Heart right ventricle (tissue), 16 donors: ENCODE measurements at regions not wholly inside any gene's neighbourhood (a gene's known extent, or its start where the extent isn't known, plus 50 kb on each side); places are given as distances from the start of the nearest gene placed in this dataset.
A peak's percentile ranks its signal among the peaks of the same experiment; 100 is the strongest.

Experiments
- ATAC-seq, 8 donors: fragments of 200-7000 bp; cut with Tn5 transposase; one replicate each; pipeline ENCODE4 v1.9.1; 2020; ENCODE audit warnings: mild to moderate bottlenecking in 8 of 8, moderate library complexity in 8 of 8, moderate number of reproducible peaks in 1 of 8
- DNase-seq, 2 donors: peaks; one replicate each; pipeline ENCODE4 v3.0.0-alpha.2; 2020
- H3K27ac ChIP-seq, 10 donors: fragments of 200-600 bp; sonication (generic) in 2 of 10; one replicate each; pipeline versions ENCODE4 v1.5.0 to v1.8.0; 2020 to 2022; ENCODE audit warnings: mild to moderate bottlenecking in 3 of 10
- H3K27me3 ChIP-seq, 7 donors: fragments of 200-600 bp; one replicate each; pipeline ENCODE4 v1.8.0; 2021 to 2022; ENCODE audit warnings: mild to moderate bottlenecking in 2 of 7
- H3K36me3 ChIP-seq, 9 donors: fragments of 200-600 bp; sonication (generic) in 1 of 9; one replicate each; pipeline versions ENCODE4 v1.5.0 to v1.8.0; 2020 to 2022; ENCODE audit warnings: mild to moderate bottlenecking in 2 of 9
- H3K4me1 ChIP-seq, 9 donors: fragments of 200-600 bp; sonication (generic) in 1 of 9; one replicate each; pipeline versions ENCODE4 v1.5.0 to v1.8.0; 2020 to 2022; ENCODE audit warnings: mild to moderate bottlenecking in 4 of 9
- H3K4me3 ChIP-seq, 10 donors: fragments of 200-600 bp; sonication (generic) in 2 of 10; one replicate each; pipeline versions ENCODE4 v1.5.0 to v1.8.0; 2020 to 2022; ENCODE audit warnings: mild to moderate bottlenecking in 7 of 10, moderate library complexity in 2 of 10
- H3K9me3 ChIP-seq, 11 donors: fragments of 200-600 bp in 10 of 11; sonication (generic) in 2 of 11; one replicate each; pipeline versions ENCODE4 v1.5.0 to v1.8.0; 2013 to 2022; ENCODE audit warnings: mild to moderate bottlenecking in 2 of 11, control low read depth in 1 of 11, moderate library complexity in 1 of 11
- CTCF ChIP-seq, 9 donors: fragments of 200-600 bp; sonication (generic) in 2 of 9; IDR thresholded peaks; one replicate each; pipeline versions ENCODE4 v1.5.0 to v1.8.0; 2021 to 2022; ENCODE audit warnings: antibody characterized with exemption in 9 of 9, mild to moderate bottlenecking in 5 of 9, moderate library complexity in 1 of 9
- WGBS, 2 donors: extraction: QIAGEN DNeasy Blood & Tissue Kit; methylation state at CpG; one replicate each; pipeline ENCODE4 v1.1.7; 2013; ENCODE audit warnings: inconsistent platforms in 1 of 2; 5-methylcytosine and 5-hydroxymethylcytosine counted together
- intact Hi-C, 10 donors: fragments of 100-400 bp; cut with DNase I; formaldehyde crosslinking; loops; one replicate each; pipeline versions ENCODE4 v1.11.1 to v1.14.2; 2022
- donor health status: Arrhythmogenic right ventricular cardiomyopathy.
- donor health status: ischemic (EF 13 %, LVEDD 7.1; RV severe dilation, severe dysfunction).
- donor health status: healthy with polysubstance abuse.
- donor health status: DM: no; HTN: yes; CAD: no.
- donor health status: DM: no; HTN: no; CAD: no.
- donor health status: ischemic (EF 25% LVEDD 6.9; RV normal size, moderate dysfunction).
- donor health status: ischemic (EF 25% LVEDD 5.7; RV mildly dilated, moderate dysfunction).
- donor health status: healthy.
- donor health status: DM: yes; HTN: yes; CAD: no.
- donor health status: Ischemic cardiomyopathy.
- donor health status: ischemic (EF 35%, LVEDD 5.7; RV mildly dilated, moderate dysfunction).
- donor health status: nonischemic (EF 11% LVEDD 7.7; RV severe dilation, severe dysfunction).
- donor health status: DM: yes; HTN: yes; CAD: no.
- donor health status: PGD.
- donor health status: ischemic (EF 29% LVEDD 5.4; RV normal size, mild dysfunction).
- donor health status: nonischemic (EF 23%, LVEDD 6.1; RV moderate dilation, normal function).

DNA sequence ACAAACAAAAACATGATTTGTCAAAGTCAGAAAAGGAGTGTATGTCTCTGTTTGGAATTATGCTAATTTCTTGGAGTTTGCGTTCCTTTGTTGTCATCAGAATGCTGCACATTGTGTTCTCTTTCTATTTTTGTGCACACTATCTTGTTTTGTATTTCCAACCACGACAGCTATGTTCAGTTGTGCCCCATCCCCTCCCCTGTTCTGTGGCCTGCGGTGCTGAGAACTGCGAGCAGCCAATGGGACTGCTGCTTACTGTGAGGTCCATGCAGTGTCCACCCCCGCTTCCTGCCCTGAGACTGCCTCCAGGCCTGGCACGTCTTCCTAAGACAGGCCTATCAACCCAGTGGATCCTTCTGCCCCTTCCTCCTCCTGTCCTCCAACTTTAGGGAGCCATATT is 76.8 kb downstream of the PALM2AKAP2 start:
- H3K27ac ChIP-seq = peak overlapping the region; percentile 64 to 92 (median 88)
- 16 to 39% methylated on average over 6 of the region's 6 CpGs for WGBS, 2 donors
- no peak for TF ChIP-seq CTCF (IDR thresholded peaks at IDR 0.05)
- no peaks in the 10 kb centered on the region for H3K27me3 ChIP-seq
- intact Hi-C loops = no loop called here
- no peak overlapping the region for H3K4me3 ChIP-seq
- peak; percentile 94 to 100 (median 98) for ATAC-seq
- peaks cover 7 to 72% (median 46%) of the 10 kb centered on the region in 9 donors for H3K4me1 ChIP-seq
- DNase-seq = peak; percentile 71 to 86
- H3K9me3 ChIP-seq = peaks cover 0 to 3% (median 0%) of the 10 kb centered on the region in 11 donors
- H3K36me3 ChIP-seq = no peaks in the 10 kb centered on the region

- peaks cover 7 to 78% (median 52%) of the 10 kb centered on the region in 9 donors for H3K4me1 ChIP-seq
- ATAC-seq = no peak
- no peak for TF ChIP-seq CTCF (IDR thresholded peaks at IDR 0.05)
Observed at GRCh38 chr9:109857336-109857735, 77.3 kb downstream of the PALM2AKAP2 start.

GRCh38 chr9:109859447-109859846 is 79.4 kb downstream of the PALM2AKAP2 start:
- ATAC-seq (no peak), DNase-seq (no peak)
- intact Hi-C loops = no loop called here
- TF ChIP-seq CTCF (IDR thresholded peaks at IDR 0.05) = peak in 7 of 9 donors; percentile 12 to 40 (median 29)
- H3K27me3 ChIP-seq = no peaks in the 10 kb centered on the region
- no peaks in the 10 kb centered on the region for H3K9me3 ChIP-seq
- H3K27ac ChIP-seq = peak overlapping the region in 7 of 10 donors; percentile 6 to 92 (median 88)
- H3K36me3 ChIP-seq = no peaks in the 10 kb centered on the region
- H3K4me1 ChIP-seq = peaks cover 10 to 88% (median 59%) of the 10 kb centered on the region in 9 donors
- H3K4me3 ChIP-seq = no peak overlapping the region
- WGBS, 2 donors = 84 to 90% methylated on average over 2 of the region's 2 CpGs

More at GRCh38 chr9:109857336-109857735, 77.3 kb downstream of the PALM2AKAP2 start:
- intact Hi-C loops = no loop called here
- no peak for DNase-seq
- H3K4me3 ChIP-seq = no peak overlapping the region
- H3K36me3 ChIP-seq = no peaks in the 10 kb centered on the region
- WGBS, 2 donors = 70 to 74% methylated on average over 1 of the region's 1 CpG
- no peaks in the 10 kb centered on the region for H3K27me3 ChIP-seq
- no peaks in the 10 kb centered on the region for H3K9me3 ChIP-seq
- H3K27ac ChIP-seq = peak overlapping the region; percentile 64 to 92 (median 88)

DNA sequence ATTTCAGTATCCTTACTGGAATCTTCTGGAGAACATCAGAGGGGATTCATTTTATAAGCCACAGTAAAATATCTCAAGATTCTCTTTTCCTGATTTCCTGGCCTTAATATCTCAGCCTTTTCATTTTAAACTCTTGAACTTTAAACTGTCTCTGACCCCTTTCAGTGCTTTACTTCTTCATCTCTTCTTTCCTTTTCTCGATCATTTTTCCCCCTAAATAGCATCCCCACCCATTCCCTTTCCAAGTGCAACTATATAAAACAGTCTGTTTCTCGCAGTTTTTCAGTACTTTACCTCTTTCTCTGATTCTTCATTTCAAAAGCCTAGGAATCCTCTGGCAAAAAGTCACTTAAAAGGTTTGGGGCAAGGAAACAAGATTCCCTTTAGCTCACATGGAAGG is 80.5 kb downstream of the PALM2AKAP2 start:
- no peak for ATAC-seq
- intact Hi-C loops = no loop called here
- no peaks in the 10 kb centered on the region for H3K36me3 ChIP-seq
- no peak for DNase-seq
- peak overlapping the region in 7 of 10 donors; percentile 6 to 92 (median 69) for H3K27ac ChIP-seq
- no peaks in the 10 kb centered on the region for H3K27me3 ChIP-seq
- WGBS, 2 donors = 57 to 63% methylated on average over 2 of the region's 2 CpGs
- peaks cover 10 to 80% (median 54%) of the 10 kb centered on the region in 9 donors for H3K4me1 ChIP-seq
- TF ChIP-seq CTCF (IDR thresholded peaks at IDR 0.05) = no peak
- H3K4me3 ChIP-seq = no peak overlapping the region
- no peaks in the 10 kb centered on the region for H3K9me3 ChIP-seq
